ENCODE measurements at regions not wholly inside any gene's neighbourhood (a gene's known extent, or its start where the extent isn't known, plus 50 kb on each side); places are given as distances from the start of the nearest gene placed in this dataset.

- Histone ChIP-seq H4K20me1 (ENCODE audit: insufficient read depth, low read length) (no peaks in the 10 kb centered on the region), H3K9me3 (ENCODE audit: low read depth, low read length) (peaks cover 7% of the 10 kb centered on the region), H3K79me2 (ENCODE audit: insufficient read depth, low read length) (no peaks in the 10 kb centered on the region), H3K4me2 (ENCODE audit: insufficient read depth, low read length) (no peak overlapping the region), H3K27me3 (ENCODE audit: insufficient read depth, low read length) (no peaks in the 10 kb centered on the region), H3K4me3 (ENCODE audit: insufficient read depth, low read length) (no peak overlapping the region), H2AFZ (ENCODE audit: low read length) (no peak overlapping the region), H3K4me1 (ENCODE audit: insufficient read depth, low read length) (no peaks in the 10 kb centered on the region), H3K27ac (ENCODE audit: low read depth, low read length) (no peak overlapping the region), H3K36me3 (ENCODE audit: insufficient read depth, low read length) (no peaks in the 10 kb centered on the region)
- no peak for TF ChIP-seq CTCF (IDR thresholded peaks at IDR 0.05; ENCODE audit: extremely low read depth, low read depth, low read length)
- no peak for DNase-seq (ENCODE audit: insufficient read length, low spot score, missing footprints)
Measured at GRCh38 chr6:169378620-169379381, 125.2 kb upstream of the THBS2 start.

- Histone ChIP-seq H2AFZ (ENCODE audit: low read length) (no peak overlapping the region), H3K4me2 (ENCODE audit: insufficient read depth, low read length) (no peak overlapping the region), H4K20me1 (ENCODE audit: insufficient read depth, low read length) (no peaks in the 10 kb centered on the region), H3K4me1 (ENCODE audit: insufficient read depth, low read length) (no peaks in the 10 kb centered on the region), H3K9me3 (ENCODE audit: low read depth, low read length) (peaks cover 7% of the 10 kb centered on the region), H3K36me3 (ENCODE audit: insufficient read depth, low read length) (no peaks in the 10 kb centered on the region), H3K79me2 (ENCODE audit: insufficient read depth, low read length) (no peaks in the 10 kb centered on the region), H3K4me3 (ENCODE audit: insufficient read depth, low read length) (no peak overlapping the region), H3K27me3 (ENCODE audit: insufficient read depth, low read length) (no peaks in the 10 kb centered on the region), H3K27ac (ENCODE audit: low read depth, low read length) (no peak overlapping the region)
- TF ChIP-seq CTCF (IDR thresholded peaks at IDR 0.05; ENCODE audit: extremely low read depth, low read depth, low read length) = no peak
- no peak for DNase-seq (ENCODE audit: insufficient read length, low spot score, missing footprints)
Measured at GRCh38 chr6:169376458-169376857, 122.8 kb upstream of the THBS2 start.

- no peaks in the 10 kb centered on the region for H3K4me1 ChIP-seq (ENCODE audit: insufficient read depth, low read length)
Measured at GRCh38 chr6:169372589-169372988, 118.9 kb upstream of the THBS2 start.

More at GRCh38 chr6:169372589-169372988, 118.9 kb upstream of the THBS2 start:
- no peak overlapping the region for H3K27ac ChIP-seq (ENCODE audit: low read depth, low read length)
- no peak overlapping the region for H3K4me2 ChIP-seq (ENCODE audit: insufficient read depth, low read length)
- no peaks in the 10 kb centered on the region for H3K36me3 ChIP-seq (ENCODE audit: insufficient read depth, low read length)
- no peaks in the 10 kb centered on the region for H4K20me1 ChIP-seq (ENCODE audit: insufficient read depth, low read length)
- no peak overlapping the region for H3K4me3 ChIP-seq (ENCODE audit: insufficient read depth, low read length)
- TF ChIP-seq CTCF (IDR thresholded peaks at IDR 0.05; ENCODE audit: extremely low read depth, low read depth, low read length) = no peak
- H3K27me3 ChIP-seq (ENCODE audit: insufficient read depth, low read length) = no peaks in the 10 kb centered on the region
- DNase-seq (ENCODE audit: insufficient read length, low spot score, missing footprints) = no peak
- H2AFZ ChIP-seq (ENCODE audit: low read length) = no peak overlapping the region
- H3K9me3 ChIP-seq (ENCODE audit: low read depth, low read length) = peaks cover 5% of the 10 kb centered on the region
- H3K79me2 ChIP-seq (ENCODE audit: insufficient read depth, low read length) = no peaks in the 10 kb centered on the region

Data from osteoblast (primary cell).